Fibroblast of lung (primary cell): ENCODE measurements at regions not wholly inside any gene's neighbourhood (a gene's known extent, or its start where the extent isn't known, plus 50 kb on each side); places are given as distances from the start of the nearest gene placed in this dataset.

ENCODE experiments used
- CTCF ChIP-seq, 2 donors: IDR thresholded peaks in 1 of 2; conservative IDR thresholded peaks in 1 of 2; 1 replicate in 1 of 2; 2 replicates in 1 of 2; pipeline ENCODE4 v1.5.1; 2011 to 2012; ENCODE audit warnings: low read length in 2 of 2, control low read depth in 1 of 2, inconsistent platforms in 1 of 2, low read depth in 1 of 2, mild to moderate bottlenecking in 1 of 2
- EZH2 ChIP-seq: IDR thresholded peaks from 2 replicates; pipeline ENCODE4 v1.5.1; 2012; ENCODE audit warnings: low read length, control low read depth, mild to moderate bottlenecking; ENCODE audit errors: missing control alignments

- TF ChIP-seq EZH2 (no peak), CTCF (conservative IDR thresholded peaks at IDR 0.05 in 1 of 2, IDR thresholded peaks at IDR 0.05 in 1 of 2; ENCODE audit: low read depth in 1 of 2, low read length in 2 of 2) (no peak)
Measured at GRCh38 chr16:61313931-61314330, 722.3 kb downstream of the CDH8 start.
